GM12891 (cell line): ENCODE measurements at regions not wholly inside any gene's neighbourhood (a gene's known extent, or its start where the extent isn't known, plus 50 kb on each side); places are given as distances from the start of the nearest gene placed in this dataset.

Source experiments
- POLR2A ChIP-seq: IDR thresholded peaks from 2 replicates; pipeline ENCODE4 v1.6.1; 2011; ENCODE audit warnings: low read depth, low read length, control low read depth
- POLR2AphosphoS5 ChIP-seq: IDR thresholded peaks from 2 replicates; pipeline ENCODE4 v1.6.1; 2011; ENCODE audit warnings: low read depth, low read length, control low read depth
- TAF1 ChIP-seq: IDR thresholded peaks from 2 replicates; pipeline ENCODE4 v1.6.1; 2011; ENCODE audit warnings: low read depth, low read length, control low read depth

DNA sequence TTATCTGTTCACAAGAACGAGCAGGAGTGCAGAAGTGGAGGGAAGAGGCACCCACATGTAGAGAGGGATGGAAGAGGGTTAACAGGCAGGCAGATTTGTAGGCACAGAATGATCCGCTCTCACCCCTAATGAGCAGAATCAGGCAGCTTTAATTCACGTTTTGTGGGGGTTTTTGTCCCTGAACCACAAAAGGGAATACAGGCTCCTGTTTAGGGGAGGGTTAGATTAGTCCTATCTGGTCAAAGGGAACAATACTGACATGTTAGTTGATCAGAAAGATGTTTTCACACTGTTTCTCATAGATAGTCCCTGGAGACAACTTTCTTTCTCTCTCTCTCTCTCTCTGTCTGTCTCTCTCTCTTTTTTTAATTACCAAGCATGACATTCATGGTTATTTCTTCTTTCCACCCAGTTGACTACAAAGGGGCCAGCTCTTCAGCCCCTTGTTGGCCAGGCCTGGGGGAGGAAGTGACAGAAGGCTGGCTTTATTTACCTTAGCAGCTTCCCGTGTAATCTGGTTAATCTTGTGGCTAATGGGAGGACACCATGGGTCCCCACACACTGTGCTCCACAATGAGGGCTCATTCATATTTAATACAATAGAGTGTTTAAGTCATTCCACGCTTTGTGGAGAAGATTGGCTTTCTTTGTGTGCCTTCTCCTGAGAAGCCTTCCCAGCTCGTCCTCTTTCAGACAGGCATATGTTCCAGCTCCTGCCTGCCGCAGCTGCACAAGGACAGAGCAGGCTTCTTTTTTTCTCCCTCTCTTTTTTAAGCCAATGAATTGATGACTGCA, 958.8 kb downstream of the TFAP2A start:
- no peak for TF ChIP-seq POLR2A
- TF ChIP-seq POLR2AphosphoS5 = no peak
- TF ChIP-seq TAF1 = no peak
